Spleen (tissue), 11 donors: ENCODE measurements at regions not wholly inside any gene's neighbourhood (a gene's known extent, or its start where the extent isn't known, plus 50 kb on each side); places are given as distances from the start of the nearest gene placed in this dataset.

Experiments used
- DNase-seq: peaks from one replicate; pipeline ENCODE4 v3.0.0-alpha.2; 2020
- H3K27ac ChIP-seq, 8 donors: fragments of 200-600 bp; sonication (generic) in 7 of 8; 1 replicate in 4 of 8; 2 replicates in 4 of 8; pipeline versions ENCODE4 v1.5.0 to v1.8.0; 2016 to 2021; ENCODE audit warnings: inconsistent platforms in 4 of 8, mild to moderate bottlenecking in 4 of 8, moderate library complexity in 1 of 8
- H3K27me3 ChIP-seq, 7 donors: fragments of 200-600 bp; sonication (generic) in 6 of 7; replicated peaks in 1 of 7; 1 replicate in 4 of 7; 2 replicates in 3 of 7; pipeline versions ENCODE4 v1.5.0 to v1.8.0; 2016 to 2021; ENCODE audit warnings: inconsistent platforms in 3 of 7, mild to moderate bottlenecking in 1 of 7
- H3K36me3 ChIP-seq, 6 donors: fragments of 200-600 bp; sonication (generic) in 5 of 6; 1 replicate in 4 of 6; 2 replicates in 2 of 6; pipeline versions ENCODE4 v1.5.0 to v1.8.0; 2016 to 2021; ENCODE audit warnings: inconsistent platforms in 2 of 6
- H3K4me1 ChIP-seq, 6 donors: fragments of 200-600 bp; sonication (generic) in 5 of 6; 1 replicate in 3 of 6; 2 replicates in 3 of 6; pipeline versions ENCODE4 v1.5.0 to v1.8.0; 2016 to 2021; ENCODE audit warnings: inconsistent platforms in 3 of 6
- H3K4me3 ChIP-seq, 8 donors: fragments of 200-600 bp; sonication (generic) in 7 of 8; 1 replicate in 4 of 8; 2 replicates in 4 of 8; pipeline versions ENCODE4 v1.5.0 to v1.8.0; 2016 to 2021; ENCODE audit warnings: inconsistent platforms in 4 of 8, mild to moderate bottlenecking in 4 of 8, moderate library complexity in 2 of 8
- H3K9me3 ChIP-seq, 8 donors: fragments of 200-600 bp; sonication (generic) in 7 of 8; 1 replicate in 4 of 8; 2 replicates in 4 of 8; pipeline versions ENCODE4 v1.5.0 to v1.8.0; 2016 to 2021; ENCODE audit warnings: inconsistent platforms in 4 of 8
- POLR2A ChIP-seq, 3 donors: fragments of 450-650 bp; IDR thresholded peaks; one replicate each; pipeline ENCODE4 v1.5.1; 2017; ENCODE audit warnings: antibody characterized with exemption in 3 of 3, mild to moderate bottlenecking in 1 of 3
- POLR2AphosphoS5 ChIP-seq, 3 donors: sonication (generic); formaldehyde crosslinking; IDR thresholded peaks; one replicate each; pipeline ENCODE4 v1.5.1; 2017; ENCODE audit warnings: antibody characterized with exemption in 3 of 3
- WGBS, 5 donors: extraction: QIAGEN DNeasy Blood & Tissue Kit in 3 of 5; methylation state at CpG; one replicate each; pipeline versions ENCODE4 v1.1.5 to v1.1.7; 2013 to 2018; 5-methylcytosine and 5-hydroxymethylcytosine counted together
- intact Hi-C: fragments of 100-400 bp; cut with DNase I; formaldehyde crosslinking; loops from one replicate; pipeline ENCODE4 v1.15.0; 2023; ENCODE audit warnings: low total_unique reads
- TF ChIP-seq, protein P1 (sequence below), 11 experiments: fragments of 200-600 bp in 7 of 11; fragments of 450-650 bp in 4 of 11; sonication (generic) in 4 of 11; IDR thresholded peaks in 8 of 11; conservative IDR thresholded peaks in 3 of 11; 1 replicate in 7 of 11; 2 replicates in 4 of 11; pipeline versions ENCODE4 v1.4.0 to v1.8.0; 2016 to 2021; ENCODE audit warnings: antibody characterized with exemption in 11 of 11, inconsistent platforms in 4 of 11, mild to moderate bottlenecking in 1 of 11
- donor health status: healthy with polysubstance abuse.
- donor health status: DM: no; HTN: no; CAD: no; lungs with moderate emphysema.
- donor health status: DM: no; HTN: no; CAD: no.
- donor health status: Bipolar disorder and iron deficiency.
- donor health status: healthy.
- donor health status: DM: no; HTN: no; CAD: no.
- donor health status: DM: yes; HTN: yes; CAD: no.

DNA sequence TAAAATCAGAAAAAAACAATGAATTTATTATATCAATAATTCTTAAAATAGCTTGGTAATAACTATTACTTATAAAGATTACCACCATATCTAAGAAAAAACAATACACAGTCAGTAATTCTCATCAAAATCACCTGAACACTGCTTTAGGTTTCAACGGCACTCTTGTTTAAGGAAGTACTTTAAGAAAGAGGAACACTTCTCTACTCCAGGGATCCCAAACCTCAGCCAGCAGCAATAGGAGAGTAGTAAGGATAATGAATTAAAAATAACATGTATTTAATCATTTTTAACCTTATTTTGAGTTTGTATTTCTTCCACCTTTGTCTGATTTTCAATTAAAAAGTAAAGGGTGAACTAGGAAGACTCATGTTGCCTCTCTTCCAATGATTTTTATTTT lies 494.0 kb upstream of the NR2F2 start:
- WGBS, 5 donors: 34 to 74% (median 42%) methylated on average over 1 of the region's 1 CpG
- DNase-seq: no peak
- Histone ChIP-seq H3K27ac (no peak overlapping the region), H3K27me3 (no peaks in the 10 kb centered on the region), H3K9me3 (no peaks in the 10 kb centered on the region), H3K4me1 (peaks cover 0 to 20% (median 3%) of the 10 kb centered on the region in 6 donors), H3K4me3 (no peak overlapping the region), H3K36me3 (no peaks in the 10 kb centered on the region)
- TF ChIP-seq POLR2AphosphoS5 (IDR thresholded peaks at IDR 0.05) (no peak), POLR2A (IDR thresholded peaks at IDR 0.05) (no peak)
- TF ChIP-seq, protein P1, sequence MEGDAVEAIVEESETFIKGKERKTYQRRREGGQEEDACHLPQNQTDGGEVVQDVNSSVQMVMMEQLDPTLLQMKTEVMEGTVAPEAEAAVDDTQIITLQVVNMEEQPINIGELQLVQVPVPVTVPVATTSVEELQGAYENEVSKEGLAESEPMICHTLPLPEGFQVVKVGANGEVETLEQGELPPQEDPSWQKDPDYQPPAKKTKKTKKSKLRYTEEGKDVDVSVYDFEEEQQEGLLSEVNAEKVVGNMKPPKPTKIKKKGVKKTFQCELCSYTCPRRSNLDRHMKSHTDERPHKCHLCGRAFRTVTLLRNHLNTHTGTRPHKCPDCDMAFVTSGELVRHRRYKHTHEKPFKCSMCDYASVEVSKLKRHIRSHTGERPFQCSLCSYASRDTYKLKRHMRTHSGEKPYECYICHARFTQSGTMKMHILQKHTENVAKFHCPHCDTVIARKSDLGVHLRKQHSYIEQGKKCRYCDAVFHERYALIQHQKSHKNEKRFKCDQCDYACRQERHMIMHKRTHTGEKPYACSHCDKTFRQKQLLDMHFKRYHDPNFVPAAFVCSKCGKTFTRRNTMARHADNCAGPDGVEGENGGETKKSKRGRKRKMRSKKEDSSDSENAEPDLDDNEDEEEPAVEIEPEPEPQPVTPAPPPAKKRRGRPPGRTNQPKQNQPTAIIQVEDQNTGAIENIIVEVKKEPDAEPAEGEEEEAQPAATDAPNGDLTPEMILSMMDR (IDR thresholded peaks at IDR 0.05 in 8 of 11, conservative IDR thresholded peaks at IDR 0.05 in 3 of 11): no peak
- intact Hi-C loops: no loop called here

- Histone ChIP-seq H3K27ac (no peak overlapping the region), H3K9me3 (no peaks in the 10 kb centered on the region), H3K4me3 (no peak overlapping the region), H3K36me3 (no peaks in the 10 kb centered on the region), H3K27me3 (no peaks in the 10 kb centered on the region), H3K4me1 (peaks cover 0 to 20% (median 3%) of the 10 kb centered on the region in 6 donors)
- WGBS, 5 donors: 88 to 92% (median 91%) methylated on average over 4 of the region's 4 CpGs
- DNase-seq: no peak
- intact Hi-C loops: no loop called here
- TF ChIP-seq, protein P1 (IDR thresholded peaks at IDR 0.05 in 8 of 11, conservative IDR thresholded peaks at IDR 0.05 in 3 of 11): no peak
- no peak for TF ChIP-seq POLR2AphosphoS5 (IDR thresholded peaks at IDR 0.05)
- no peak for TF ChIP-seq POLR2A (IDR thresholded peaks at IDR 0.05)
Measured at GRCh38 chr15:95837341-95838004, 493.0 kb upstream of the NR2F2 start.

DNA sequence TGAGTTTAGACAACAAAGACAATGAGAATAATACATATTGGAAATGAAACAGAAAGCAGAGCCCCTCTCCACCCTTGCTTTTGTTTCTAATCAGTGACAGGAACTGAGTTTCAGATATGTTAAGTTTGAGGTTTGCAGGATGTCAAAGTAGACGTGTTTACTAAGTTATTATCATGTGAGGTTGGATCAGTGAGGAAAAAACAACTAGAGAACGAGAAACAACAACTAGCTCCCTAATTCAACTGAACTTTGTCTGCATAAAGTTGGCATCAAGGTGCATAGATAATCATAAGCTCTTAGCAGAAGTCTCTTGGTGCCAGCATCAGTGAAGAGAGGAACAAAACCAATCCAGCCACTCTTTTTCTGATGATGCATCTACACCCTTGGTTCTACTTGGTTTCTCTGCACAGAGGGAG lies 491.1 kb upstream of the NR2F2 start:
- 9 to 14% (median 10%) methylated on average over 2 of the region's 2 CpGs for WGBS, 5 donors
- TF ChIP-seq POLR2A (IDR thresholded peaks at IDR 0.05): no peak
- TF ChIP-seq, protein P1 (IDR thresholded peaks at IDR 0.05 in 8 of 11, conservative IDR thresholded peaks at IDR 0.05 in 3 of 11): no peak
- TF ChIP-seq POLR2AphosphoS5 (IDR thresholded peaks at IDR 0.05): no peak
- Histone ChIP-seq H3K4me3 (no peak overlapping the region), H3K27me3 (no peaks in the 10 kb centered on the region), H3K27ac (peak overlapping the region; percentile 21 to 76 (median 68)), H3K36me3 (no peaks in the 10 kb centered on the region), H3K4me1 (peaks cover 0 to 20% (median 3%) of the 10 kb centered on the region in 6 donors), H3K9me3 (no peaks in the 10 kb centered on the region)
- no peak for DNase-seq
- intact Hi-C loops: no loop called here

DNA sequence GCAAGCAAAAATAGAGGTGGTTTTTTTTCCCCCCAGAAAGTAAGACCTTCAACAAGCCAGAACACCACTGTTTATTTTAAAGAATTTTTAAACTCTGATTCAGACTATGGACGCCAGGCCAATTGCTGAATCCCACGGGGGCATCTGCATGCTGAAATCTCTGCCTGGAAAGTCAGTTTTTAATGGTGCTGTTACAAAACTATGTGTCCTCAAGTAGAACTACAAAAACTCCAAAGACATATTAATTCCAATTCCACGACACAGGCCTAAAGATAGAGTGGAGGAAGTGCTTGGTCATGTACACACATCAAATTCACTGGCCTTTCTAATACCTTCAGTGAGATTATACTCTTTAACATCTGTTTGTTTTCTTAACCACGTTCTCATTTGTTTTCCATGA lies 490.5 kb upstream of the NR2F2 start:
- no peak for DNase-seq
- WGBS, 5 donors: 77 to 90% (median 80%) methylated on average over 4 of the region's 4 CpGs
- TF ChIP-seq POLR2A (IDR thresholded peaks at IDR 0.05): no peak
- TF ChIP-seq POLR2AphosphoS5 (IDR thresholded peaks at IDR 0.05): no peak
- TF ChIP-seq, protein P1 (IDR thresholded peaks at IDR 0.05 in 8 of 11, conservative IDR thresholded peaks at IDR 0.05 in 3 of 11): no peak
- Histone ChIP-seq H3K27ac (peak overlapping the region in 6 of 8 donors; percentile 21 to 76 (median 70)), H3K27me3 (no peaks in the 10 kb centered on the region), H3K36me3 (no peaks in the 10 kb centered on the region), H3K4me3 (no peak overlapping the region), H3K4me1 (peaks cover 0 to 20% (median 3%) of the 10 kb centered on the region in 6 donors), H3K9me3 (no peaks in the 10 kb centered on the region)
- intact Hi-C loops: no loop called here
